Aorta (tissue), 5 donors: ENCODE measurements at regions not wholly inside any gene's neighbourhood (a gene's known extent, or its start where the extent isn't known, plus 50 kb on each side); places are given as distances from the start of the nearest gene placed in this dataset.

ENCODE experiments used
- ATAC-seq: fragments of 200-7000 bp; cut with Tn5 transposase; one replicate; pipeline ENCODE4 v1.9.1; 2022; ENCODE audit warnings: moderate library complexity; ENCODE audit not compliant: low FRiP score
- DNase-seq, 2 donors: peaks; one replicate each; pipeline ENCODE4 v3.0.0-alpha.2; 2020
- H3K27ac ChIP-seq, 2 donors: one replicate each; pipeline ENCODE4 v1.5.1; 2013; ENCODE audit warnings: low read length in 2 of 2, mild to moderate bottlenecking in 2 of 2, moderate library complexity in 2 of 2, control low read depth in 1 of 2, inconsistent platforms in 1 of 2, low read depth in 1 of 2
- H3K27me3 ChIP-seq, 2 donors: one replicate each; pipeline ENCODE4 v1.6.1; 2013; ENCODE audit warnings: control low read depth in 1 of 2, low read length in 1 of 2, mild to moderate bottlenecking in 1 of 2, moderate library complexity in 1 of 2; ENCODE audit not compliant: insufficient read depth in 2 of 2, control insufficient read depth in 1 of 2
- H3K36me3 ChIP-seq, 2 donors: one replicate each; pipeline ENCODE4 v1.6.1; 2013; ENCODE audit warnings: control low read depth in 1 of 2, low read length in 1 of 2, mild to moderate bottlenecking in 1 of 2; ENCODE audit not compliant: insufficient read depth in 2 of 2, control insufficient read depth in 1 of 2
- H3K4me1 ChIP-seq, 2 donors: one replicate each; pipeline ENCODE4 v1.6.1; 2013; ENCODE audit warnings: low read length in 2 of 2, control low read depth in 1 of 2, mild to moderate bottlenecking in 1 of 2, moderate library complexity in 1 of 2; ENCODE audit not compliant: insufficient read depth in 2 of 2, control insufficient read depth in 1 of 2
- H3K4me3 ChIP-seq, 2 donors: one replicate each; pipeline ENCODE4 v1.5.1; 2013; ENCODE audit warnings: low read length in 2 of 2, control low read depth in 1 of 2, mild to moderate bottlenecking in 1 of 2
- H3K9me3 ChIP-seq: one replicate; pipeline ENCODE4 v1.6.1; 2013; ENCODE audit warnings: mild to moderate bottlenecking, low read length; ENCODE audit not compliant: control insufficient read depth
- WGBS, 2 donors: extraction: QIAGEN DNeasy Blood & Tissue Kit; methylation state at CpG; one replicate each; pipeline ENCODE4 v1.1.7; 2013; 5-methylcytosine and 5-hydroxymethylcytosine counted together
- intact Hi-C, 2 donors: fragments of 100-400 bp; cut with DNase I; formaldehyde crosslinking; loops; one replicate each; pipeline versions ENCODE4 v1.14.2 to v1.15.0; 2022
- donor health status: healthy with polysubstance abuse.
- donor health status: Bipolar disorder and iron deficiency.
- donor health status: DM: no; HTN: no; CAD: no.
- donor health status: DM: no; HTN: no; CAD: no.
- donor health status: DM: yes; HTN: yes; CAD: no.

DNA sequence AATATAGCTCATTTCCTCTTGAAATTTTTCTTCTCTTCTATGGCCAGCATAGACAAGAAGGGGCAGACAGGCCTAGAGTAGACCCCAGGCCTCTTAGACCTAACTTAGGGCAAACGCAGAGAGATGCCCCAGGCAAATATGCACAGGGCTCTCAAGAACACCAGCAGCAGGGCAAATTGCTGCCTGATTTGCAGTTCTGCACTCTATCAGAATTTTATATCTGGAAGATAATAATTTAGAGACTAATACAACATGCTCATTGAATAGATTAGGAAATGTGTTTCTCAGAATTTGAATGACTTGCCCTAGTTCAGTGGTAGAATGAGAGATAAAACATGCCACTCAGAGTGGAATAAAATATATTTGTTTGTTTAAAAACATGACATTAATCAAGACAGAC is 200.4 kb upstream of the ADGRL2 start:
- Histone ChIP-seq H3K9me3 (no peaks in the 10 kb centered on the region), H3K4me1 (peaks cover 0 to 1% of the 10 kb centered on the region in 2 donors), H3K27me3 (no peaks in the 10 kb centered on the region), H3K27ac (no peak overlapping the region), H3K4me3 (no peak overlapping the region), H3K36me3 (no peaks in the 10 kb centered on the region)
- no peak for ATAC-seq
- intact Hi-C loops, result no loop called here
- no peak for DNase-seq
- WGBS, 2 donors, result 88 to 92% methylated on average over 1 of the region's 1 CpG

DNA sequence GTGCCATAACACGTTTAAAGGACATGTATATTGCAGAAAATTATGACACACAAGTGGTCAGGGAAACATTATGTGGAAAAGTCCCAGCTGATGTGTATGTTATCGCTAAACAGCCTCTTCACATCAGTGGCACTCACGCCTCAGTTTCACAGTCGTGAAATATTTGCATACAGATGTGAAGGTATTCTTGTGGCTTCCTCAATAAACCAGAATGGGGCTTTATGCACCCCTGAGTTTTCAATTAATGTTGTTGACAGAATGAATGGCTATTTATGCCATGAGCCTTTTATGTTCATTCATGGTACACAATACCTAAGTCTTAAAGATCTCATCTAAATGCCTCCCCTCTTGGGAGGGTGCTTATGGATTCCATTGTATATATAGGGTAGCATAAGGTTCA is 202.1 kb upstream of the ADGRL2 start:
- ATAC-seq, result no peak
- no peak for DNase-seq
- Histone ChIP-seq H3K9me3 (no peaks in the 10 kb centered on the region), H3K4me3 (no peak overlapping the region), H3K27me3 (no peaks in the 10 kb centered on the region), H3K36me3 (no peaks in the 10 kb centered on the region), H3K4me1 (peaks cover 0 to 1% of the 10 kb centered on the region in 2 donors), H3K27ac (no peak overlapping the region)
- intact Hi-C loops, result no loop called here
- WGBS, 2 donors, result 95% methylated on average over 4 of the region's 4 CpGs

DNA sequence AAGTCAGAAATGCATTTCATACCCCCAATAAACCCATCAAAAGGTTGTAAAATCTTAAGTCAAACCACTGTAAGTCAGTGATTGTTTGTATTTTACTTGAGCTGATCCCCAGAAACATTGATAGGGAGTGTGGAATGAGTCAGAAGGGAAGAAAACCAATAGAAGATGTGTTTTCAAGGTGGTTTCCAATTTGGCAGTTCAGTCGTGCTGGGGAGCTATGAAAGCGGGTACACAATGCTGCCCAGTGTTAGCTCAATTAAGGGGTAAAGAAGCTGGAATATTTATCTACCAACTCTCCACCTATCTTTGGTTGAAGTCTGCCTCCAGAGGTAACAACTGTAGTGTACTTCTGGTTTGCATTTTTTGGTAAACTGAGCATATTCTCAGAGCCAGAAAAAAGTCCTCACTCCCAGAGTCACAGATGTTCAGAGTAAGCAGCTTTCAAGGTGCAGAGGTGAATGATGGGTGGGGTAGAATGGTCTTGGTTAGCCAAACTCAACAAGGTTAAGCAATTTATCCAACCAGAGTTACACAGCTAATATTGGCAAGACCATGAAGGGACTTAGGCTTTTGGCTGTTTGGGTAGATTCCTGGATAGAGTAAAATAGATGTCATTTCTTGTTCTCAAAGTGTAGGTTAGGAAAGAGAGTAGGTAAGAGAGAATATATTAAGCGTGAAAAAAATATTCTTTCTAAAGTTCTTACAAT is 202.9 kb upstream of the ADGRL2 start:
- WGBS, 2 donors, result 93 to 95% methylated on average over 3 of the region's 3 CpGs
- ATAC-seq, result no peak
- H3K4me1 ChIP-seq, result peaks cover 0 to 1% of the 10 kb centered on the region in 2 donors
- no peaks in the 10 kb centered on the region for H3K9me3 ChIP-seq
- H3K27me3 ChIP-seq, result no peaks in the 10 kb centered on the region
- DNase-seq, result no peak
- intact Hi-C loops, result no loop called here
- H3K4me3 ChIP-seq, result no peak overlapping the region
- no peak overlapping the region for H3K27ac ChIP-seq
- H3K36me3 ChIP-seq, result no peaks in the 10 kb centered on the region

DNA sequence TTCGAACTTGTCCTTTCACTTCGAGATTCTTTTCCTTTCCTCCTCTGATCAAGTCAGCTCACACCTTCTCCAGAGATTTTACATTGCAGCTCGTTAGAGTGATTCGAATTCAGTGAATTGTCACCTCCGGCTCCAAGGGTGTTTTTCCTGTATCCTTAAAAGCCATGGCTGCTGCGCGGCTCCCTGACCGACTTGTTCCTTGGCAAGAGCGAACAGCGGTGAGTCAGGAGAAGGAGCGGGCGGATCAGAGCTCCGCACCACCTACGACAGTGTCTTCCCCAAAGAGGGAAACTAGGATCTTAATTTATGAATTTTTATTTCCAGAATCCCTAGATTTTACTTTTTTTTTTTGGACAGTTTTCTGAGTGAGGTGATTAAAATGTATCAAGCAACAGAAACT is 204.4 kb upstream of the ADGRL2 start:
- no peak overlapping the region for H3K27ac ChIP-seq
- H3K4me3 ChIP-seq, result no peak overlapping the region
- intact Hi-C loops, result no loop called here
- H3K36me3 ChIP-seq, result no peaks in the 10 kb centered on the region
- peaks cover 0 to 1% of the 10 kb centered on the region in 2 donors for H3K4me1 ChIP-seq
- 96 to 98% methylated on average over 14 of the region's 14 CpGs for WGBS, 2 donors
- ATAC-seq (no peak), DNase-seq (no peak)
- H3K27me3 ChIP-seq, result no peaks in the 10 kb centered on the region
- no peaks in the 10 kb centered on the region for H3K9me3 ChIP-seq

DNA sequence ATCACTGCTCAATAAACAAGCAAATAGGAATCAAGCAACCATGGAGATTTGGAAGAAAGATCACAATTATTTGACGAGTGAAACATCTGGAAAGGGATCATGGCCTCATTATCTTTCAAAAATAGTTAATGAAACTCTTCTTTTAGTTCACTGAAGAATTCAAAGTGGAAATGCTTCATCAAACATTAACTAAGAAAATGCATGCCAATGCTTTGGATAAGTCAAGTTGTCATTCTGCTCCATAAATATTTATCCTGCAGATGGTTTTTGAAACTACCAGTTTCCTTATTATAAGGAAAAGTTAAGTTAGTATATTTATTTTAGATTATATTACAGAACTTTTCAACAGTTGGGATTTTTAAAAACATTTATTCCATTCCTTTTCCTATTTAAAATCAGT is 206.5 kb upstream of the ADGRL2 start:
- Histone ChIP-seq H3K36me3 (no peaks in the 10 kb centered on the region), H3K4me1 (no peaks in the 10 kb centered on the region), H3K27ac (no peak overlapping the region), H3K27me3 (no peaks in the 10 kb centered on the region), H3K9me3 (no peaks in the 10 kb centered on the region), H3K4me3 (no peak overlapping the region)
- DNase-seq (no peak), ATAC-seq (no peak)
- 48 to 50% methylated on average over 1 of the region's 1 CpG for WGBS, 2 donors
- intact Hi-C loops, result no loop called here

DNA sequence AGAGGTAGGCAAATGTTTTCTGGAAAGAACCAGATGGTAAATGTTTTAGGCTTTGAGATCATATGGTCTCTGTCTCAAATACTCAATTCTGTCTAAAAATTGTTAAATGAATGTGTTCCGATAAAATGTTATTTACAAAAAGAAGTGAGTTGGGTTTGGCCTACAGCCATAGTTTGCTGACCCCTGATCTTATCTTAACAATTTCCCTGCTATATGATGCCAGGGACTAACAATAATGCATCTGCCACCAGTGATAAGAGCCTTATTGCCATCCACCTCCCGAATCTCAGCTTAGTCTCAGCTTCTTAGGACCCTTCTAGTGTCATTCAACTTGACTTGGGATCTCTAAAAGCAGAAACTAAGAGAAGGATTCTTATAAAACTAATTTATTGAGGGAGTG is 208.5 kb upstream of the ADGRL2 start:
- WGBS, 2 donors, result 74 to 75% methylated on average over 2 of the region's 2 CpGs
- DNase-seq, result no peak
- intact Hi-C loops, result no loop called here
- Histone ChIP-seq H3K27me3 (no peaks in the 10 kb centered on the region), H3K4me3 (no peak overlapping the region), H3K4me1 (no peaks in the 10 kb centered on the region), H3K27ac (no peak overlapping the region), H3K36me3 (no peaks in the 10 kb centered on the region), H3K9me3 (no peaks in the 10 kb centered on the region)
- no peak for ATAC-seq

DNA sequence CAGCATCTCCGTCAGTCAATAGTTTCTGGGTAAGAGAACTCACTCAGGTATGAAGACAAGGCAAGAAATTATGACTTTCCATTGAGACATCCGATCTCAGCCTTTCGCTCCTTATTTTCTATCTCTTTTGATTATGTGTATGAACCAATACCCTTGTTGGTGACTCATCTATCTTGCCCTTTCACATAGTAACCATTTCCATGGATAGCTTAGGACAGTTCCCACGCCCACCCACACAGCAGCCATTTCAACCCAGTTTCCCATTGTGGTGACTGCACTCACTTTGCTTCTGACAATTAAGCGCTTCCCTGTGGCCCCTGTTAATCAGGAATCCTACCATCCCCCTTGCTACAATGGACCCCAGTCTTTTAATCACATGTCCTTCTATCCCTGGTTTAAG is 210.6 kb upstream of the ADGRL2 start:
- ATAC-seq (no peak), DNase-seq (no peak)
- intact Hi-C loops, result no loop called here
- H3K36me3 ChIP-seq, result no peaks in the 10 kb centered on the region
- no peaks in the 10 kb centered on the region for H3K4me1 ChIP-seq
- WGBS, 2 donors, result 59 to 98% methylated on average over 5 of the region's 5 CpGs
- no peak overlapping the region for H3K27ac ChIP-seq
- H3K4me3 ChIP-seq, result no peak overlapping the region
- no peaks in the 10 kb centered on the region for H3K27me3 ChIP-seq
- H3K9me3 ChIP-seq, result no peaks in the 10 kb centered on the region

DNA sequence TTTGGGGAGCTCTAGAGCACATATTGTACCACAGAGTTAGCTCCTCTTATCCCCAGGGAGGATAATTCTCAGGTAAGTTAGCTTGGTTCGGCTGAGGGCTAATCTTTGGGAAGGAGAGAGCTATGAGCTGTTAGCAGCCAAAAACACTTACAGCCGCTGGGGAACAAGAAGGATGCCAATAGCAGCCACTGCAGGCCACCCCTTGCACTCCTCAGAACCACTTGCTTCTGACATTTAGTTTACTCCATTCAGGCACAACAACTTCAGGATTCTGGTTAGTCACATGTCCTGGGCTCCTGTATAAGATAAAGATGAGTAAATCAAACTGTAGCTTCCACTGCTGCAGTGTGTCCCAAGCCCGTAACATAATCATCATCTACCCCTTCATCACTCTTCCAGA is 212.6 kb upstream of the ADGRL2 start:
- WGBS, 2 donors, result 81 to 84% methylated on average over 3 of the region's 3 CpGs
- no peak for ATAC-seq

DNA sequence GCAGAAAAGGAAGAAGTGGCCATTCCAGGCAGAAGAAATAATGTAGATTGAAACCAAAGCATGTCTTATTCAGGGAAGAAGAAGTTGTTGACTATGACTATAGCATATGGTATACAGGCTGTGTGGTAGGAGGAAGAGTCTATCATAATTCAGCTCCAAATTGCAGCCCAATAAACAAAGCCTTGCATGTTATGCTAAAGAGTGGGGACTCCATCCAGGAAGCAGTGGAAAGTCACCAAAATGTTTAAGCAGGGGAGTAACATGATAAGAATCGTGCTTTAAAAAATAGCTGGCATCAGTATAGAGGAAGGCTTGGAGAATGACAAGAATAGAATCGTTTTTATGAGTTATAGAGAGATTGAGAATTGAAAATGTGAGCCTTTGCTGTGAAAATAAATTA is 213.3 kb upstream of the ADGRL2 start:
- DNase-seq, result no peak
- 7 to 16% methylated on average over 2 of the region's 2 CpGs for WGBS, 2 donors
- Histone ChIP-seq H3K27me3 (no peaks in the 10 kb centered on the region), H3K9me3 (no peaks in the 10 kb centered on the region), H3K4me1 (no peaks in the 10 kb centered on the region), H3K36me3 (no peaks in the 10 kb centered on the region), H3K27ac (no peak overlapping the region), H3K4me3 (no peak overlapping the region)
- ATAC-seq, result no peak
- intact Hi-C loops, result no loop called here

More for the DNA sequence above, 212.6 kb upstream of the ADGRL2 start:
- no peaks in the 10 kb centered on the region for H3K4me1 ChIP-seq
- DNase-seq, result no peak
- H3K27ac ChIP-seq, result no peak overlapping the region
- intact Hi-C loops, result no loop called here
- H3K9me3 ChIP-seq, result no peaks in the 10 kb centered on the region
- H3K27me3 ChIP-seq, result no peaks in the 10 kb centered on the region
- H3K36me3 ChIP-seq, result no peaks in the 10 kb centered on the region
- no peak overlapping the region for H3K4me3 ChIP-seq
